NCI-H82 treated with DMSO at 0.1 percent for 48 hours (cell line): ENCODE measurements at regions not wholly inside any gene's neighbourhood (a gene's known extent, or its start where the extent isn't known, plus 50 kb on each side); places are given as distances from the start of the nearest gene placed in this dataset.
"Not testable (repeated sequence)": the region's sequence is repeated elsewhere in the genome, so short reads cannot be mapped to it uniquely, and the experiment has no call there.

ENCODE experiments used
- DNase-seq: peaks from one replicate; lab custom pipeline; 2025; ENCODE audit not compliant: unreplicated experiment; lab: John Stamatoyannopoulos, UW

- DNase-seq = no peak
These were observed 250.2 kb downstream of the NUF2 start for GRCh38 chr1:163571950-163572349.

GRCh38 chr1:163574119-163574518, 252.4 kb downstream of the NUF2 start:
- no peak for DNase-seq

- no peak for DNase-seq
These were observed 259.2 kb downstream of the NUF2 start for GRCh38 chr1:163580926-163581325.

- DNase-seq = no peak
These were observed 262.0 kb downstream of the NUF2 start for GRCh38 chr1:163583661-163584181.

GRCh38 chr1:163585796-163586195, 264.0 kb downstream of the NUF2 start:
- DNase-seq = no peak

GRCh38 chr1:163588796-163589195, 267.0 kb downstream of the NUF2 start:
- peak; percentile 92 for DNase-seq

- DNase-seq = no peak
These were observed 268.0 kb downstream of the NUF2 start for GRCh38 chr1:163589735-163590134.

- DNase-seq = not testable (repeated sequence)
These were observed 269.4 kb downstream of the NUF2 start for GRCh38 chr1:163591131-163591530.

- not testable (repeated sequence) for DNase-seq
These were observed 270.9 kb downstream of the NUF2 start for GRCh38 chr1:163592623-163593022.

GRCh38 chr1:163596106-163596505, 274.4 kb downstream of the NUF2 start:
- not testable (repeated sequence) for DNase-seq

- no peak for DNase-seq
These were observed 274.9 kb downstream of the NUF2 start for GRCh38 chr1:163596541-163597258.

- no peak for DNase-seq
These were observed 282.6 kb downstream of the NUF2 start for GRCh38 chr1:163604321-163604720.

GRCh38 chr1:163604896-163605295, 283.1 kb downstream of the NUF2 start:
- no peak for DNase-seq

GRCh38 chr1:163608979-163609378, 287.2 kb downstream of the NUF2 start:
- DNase-seq = no peak

GRCh38 chr1:163609858-163610257, 288.1 kb downstream of the NUF2 start:
- no peak for DNase-seq

- no peak for DNase-seq
These were observed 288.7 kb downstream of the NUF2 start for GRCh38 chr1:163610486-163610885.

GRCh38 chr1:163614361-163614760, 292.6 kb downstream of the NUF2 start:
- DNase-seq = no peak

GRCh38 chr1:163628034-163628773, 306.4 kb downstream of the NUF2 start:
- DNase-seq = no peak

- DNase-seq = no peak
These were observed 310.5 kb downstream of the NUF2 start for GRCh38 chr1:163632269-163632668.

- DNase-seq = no peak
These were observed 311.6 kb downstream of the NUF2 start for GRCh38 chr1:163633366-163633765.

- not testable (repeated sequence) for DNase-seq
These were observed 323.9 kb downstream of the NUF2 start for GRCh38 chr1:163645676-163646075.

GRCh38 chr1:163650624-163651023, 328.9 kb downstream of the NUF2 start:
- DNase-seq = peak; percentile 56
